ENCODE measurements at regions not wholly inside any gene's neighbourhood (a gene's known extent, or its start where the extent isn't known, plus 50 kb on each side); places are given as distances from the start of the nearest gene placed in this dataset.
"Not testable (repeated sequence)": the region's sequence is repeated elsewhere in the genome, so short reads cannot be mapped to it uniquely, and the experiment has no call there.

GRCh38 chr7:106556244-106556643, 104.7 kb downstream of the CCDC71L start:
- CTCF ChIA-PET; H3K27ac Mint-ChIP-seq; DNase-seq; H3K27me3 ChIP-seq (replicated peaks in 1 of 2; ENCODE audit: control insufficient read depth in 2 of 2, extremely low read depth in 1 of 2, insufficient read depth in 2 of 2, low read length in 1 of 2); H3K4me1 Mint-ChIP-seq; H3K27ac ChIP-seq (ENCODE audit: low read length); H3K36me3 Mint-ChIP-seq; H3K4me3 Mint-ChIP-seq; H3K4me1 ChIP-seq (ENCODE audit: control insufficient read depth in 1 of 2, extremely low read depth in 1 of 2, insufficient read depth in 2 of 2, low read length in 2 of 2); ATAC-seq (replicated peaks in 1 of 4); H3K36me3 ChIP-seq (ENCODE audit: control insufficient read depth in 2 of 2, extremely low read depth in 1 of 2, insufficient read depth in 1 of 2, low read length in 1 of 2); POLR2A ChIA-PET; H3K9me3 Mint-ChIP-seq; H3K9me3 ChIP-seq; H3K4me3 ChIP-seq (ENCODE audit: control insufficient read depth in 1 of 2, extremely low read depth in 1 of 2, low read length in 1 of 2): not testable (repeated sequence)
- H3K27me3 Mint-ChIP-seq: peaks cover 3 to 13% of the 10 kb centered on the region in 2 donors
- WGBS (ENCODE audit: insufficient coverage): no CpG with 5 or more reads among the region's 2 CpGs

GRCh38 chr7:106554623-106555022, 106.3 kb downstream of the CCDC71L start:
- H3K27ac ChIP-seq (ENCODE audit: low read length); ATAC-seq (replicated peaks in 1 of 4); POLR2A ChIA-PET; H3K4me3 Mint-ChIP-seq; H3K4me1 Mint-ChIP-seq; H3K27me3 ChIP-seq (replicated peaks in 1 of 2; ENCODE audit: control insufficient read depth in 2 of 2, extremely low read depth in 1 of 2, insufficient read depth in 2 of 2, low read length in 1 of 2); H3K9me3 Mint-ChIP-seq; H3K4me1 ChIP-seq (ENCODE audit: control insufficient read depth in 1 of 2, extremely low read depth in 1 of 2, insufficient read depth in 2 of 2, low read length in 2 of 2); DNase-seq; H3K36me3 ChIP-seq (ENCODE audit: control insufficient read depth in 2 of 2, extremely low read depth in 1 of 2, insufficient read depth in 1 of 2, low read length in 1 of 2); H3K27ac Mint-ChIP-seq; CTCF ChIA-PET; H3K36me3 Mint-ChIP-seq; H3K9me3 ChIP-seq; H3K4me3 ChIP-seq (ENCODE audit: control insufficient read depth in 1 of 2, extremely low read depth in 1 of 2, low read length in 1 of 2): not testable (repeated sequence)
- peaks cover 0 to 13% of the 10 kb centered on the region in 2 donors for H3K27me3 Mint-ChIP-seq
- no CpG with 5 or more reads among the region's 1 CpG for WGBS (ENCODE audit: insufficient coverage)

- Histone ChIP-seq H3K4me1 (ENCODE audit: control insufficient read depth in 1 of 2, extremely low read depth in 1 of 2, insufficient read depth in 2 of 2, low read length in 2 of 2) (no peaks in the 10 kb centered on the region), H3K36me3 (ENCODE audit: control insufficient read depth in 2 of 2, extremely low read depth in 1 of 2, insufficient read depth in 1 of 2, low read length in 1 of 2) (no peaks in the 10 kb centered on the region), H3K27me3 (replicated peaks in 1 of 2; ENCODE audit: control insufficient read depth in 2 of 2, extremely low read depth in 1 of 2, insufficient read depth in 2 of 2, low read length in 1 of 2) (no peaks in the 10 kb centered on the region), H3K9me3 (no peaks in the 10 kb centered on the region), H3K27ac (ENCODE audit: low read length) (no peak overlapping the region), H3K4me3 (ENCODE audit: control insufficient read depth in 1 of 2, extremely low read depth in 1 of 2, low read length in 1 of 2) (no peak overlapping the region)
- CTCF ChIA-PET: interaction anchor here in 1 of 2 donors (1.0 kb wide), 1 partner anchor 11 kb away, joined by 5 read pairs; no protein-coding TSS in a partner anchor
- H3K36me3 Mint-ChIP-seq: no peaks in the 10 kb centered on the region
- peaks cover 0 to 8% of the 10 kb centered on the region in 2 donors for H3K27me3 Mint-ChIP-seq
- H3K4me3 Mint-ChIP-seq: no peak overlapping the region
- DNase-seq (no peak), ATAC-seq (replicated peaks in 1 of 4) (no peak)
- peaks cover 4 to 5% (median 5%) of the 10 kb centered on the region in 3 donors for H3K9me3 Mint-ChIP-seq
- WGBS (ENCODE audit: insufficient coverage): 60% methylated on average over 1 of the region's 3 CpGs
- POLR2A ChIA-PET: no interaction called here
- no peak overlapping the region for H3K27ac Mint-ChIP-seq
- no peaks in the 10 kb centered on the region for H3K4me1 Mint-ChIP-seq
Measured at GRCh38 chr7:106553446-106553836, 107.5 kb downstream of the CCDC71L start.

GRCh38 chr7:106552645-106553445, 108.1 kb downstream of the CCDC71L start:
- Mint-ChIP-seq H3K27ac (no peak overlapping the region), H3K9me3 (peaks cover 4 to 5% (median 5%) of the 10 kb centered on the region in 3 donors), H3K4me3 (no peak overlapping the region), H3K36me3 (no peaks in the 10 kb centered on the region), H3K4me1 (no peaks in the 10 kb centered on the region), H3K27me3 (peaks cover 0 to 8% of the 10 kb centered on the region in 2 donors)
- Histone ChIP-seq H3K9me3 (no peaks in the 10 kb centered on the region), H3K4me1 (ENCODE audit: control insufficient read depth in 1 of 2, extremely low read depth in 1 of 2, insufficient read depth in 2 of 2, low read length in 2 of 2) (no peaks in the 10 kb centered on the region), H3K4me3 (ENCODE audit: control insufficient read depth in 1 of 2, extremely low read depth in 1 of 2, low read length in 1 of 2) (no peak overlapping the region), H3K27ac (ENCODE audit: low read length) (no peak overlapping the region), H3K36me3 (ENCODE audit: control insufficient read depth in 2 of 2, extremely low read depth in 1 of 2, insufficient read depth in 1 of 2, low read length in 1 of 2) (no peaks in the 10 kb centered on the region), H3K27me3 (replicated peaks in 1 of 2; ENCODE audit: control insufficient read depth in 2 of 2, extremely low read depth in 1 of 2, insufficient read depth in 2 of 2, low read length in 1 of 2) (no peaks in the 10 kb centered on the region)
- 86% methylated on average over 2 of the region's 5 CpGs for WGBS (ENCODE audit: insufficient coverage)
- peak in 1 of 35 experiments; percentile 1 for DNase-seq
- ChIA-PET CTCF (interaction anchor here in 1 of 2 donors (1.0 kb wide), 1 partner anchor 10 kb away, joined by 5 read pairs; no protein-coding TSS in a partner anchor), POLR2A (no interaction called here)
- ATAC-seq (replicated peaks in 1 of 4): no peak

DNA sequence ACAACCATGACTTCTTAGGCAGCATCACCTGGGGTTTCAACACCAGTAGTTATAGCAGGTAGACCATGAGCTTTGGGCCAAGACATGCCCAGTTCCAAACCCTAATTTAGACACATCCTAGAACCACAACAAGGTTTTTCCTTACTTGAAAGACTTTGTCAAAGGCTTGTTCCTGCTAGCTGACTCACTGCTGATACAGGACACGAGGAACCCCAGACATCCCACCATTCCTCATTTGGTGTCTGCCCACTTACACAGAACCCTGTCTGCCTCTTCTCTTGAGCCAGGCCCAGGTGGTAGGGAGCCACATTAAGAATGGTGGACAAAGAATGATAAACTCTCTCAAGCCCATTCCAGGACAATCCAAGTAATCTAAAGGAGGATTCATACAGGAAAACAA, 109.0 kb downstream of the CCDC71L start:
- no peaks in the 10 kb centered on the region for H3K36me3 Mint-ChIP-seq
- CTCF ChIA-PET: no interaction called here
- no peaks in the 10 kb centered on the region for H3K36me3 ChIP-seq (ENCODE audit: control insufficient read depth in 2 of 2, extremely low read depth in 1 of 2, insufficient read depth in 1 of 2, low read length in 1 of 2)
- no peak overlapping the region for H3K4me3 ChIP-seq (ENCODE audit: control insufficient read depth in 1 of 2, extremely low read depth in 1 of 2, low read length in 1 of 2)
- DNase-seq (no peak), ATAC-seq (replicated peaks in 1 of 4) (no peak)
- H3K27me3 ChIP-seq (replicated peaks in 1 of 2; ENCODE audit: control insufficient read depth in 2 of 2, extremely low read depth in 1 of 2, insufficient read depth in 2 of 2, low read length in 1 of 2): no peaks in the 10 kb centered on the region
- no peak overlapping the region for H3K4me3 Mint-ChIP-seq
- POLR2A ChIA-PET: no interaction called here
- H3K27ac ChIP-seq (ENCODE audit: low read length): no peak overlapping the region
- H3K4me1 Mint-ChIP-seq: no peaks in the 10 kb centered on the region
- H3K9me3 Mint-ChIP-seq: peaks cover 4 to 5% (median 5%) of the 10 kb centered on the region in 3 donors
- H3K27ac Mint-ChIP-seq: no peak overlapping the region
- WGBS (ENCODE audit: insufficient coverage): no CpG with 5 or more reads among the region's 1 CpG
- H3K4me1 ChIP-seq (ENCODE audit: control insufficient read depth in 1 of 2, extremely low read depth in 1 of 2, insufficient read depth in 2 of 2, low read length in 2 of 2): no peaks in the 10 kb centered on the region
- peaks cover 0 to 8% of the 10 kb centered on the region in 2 donors for H3K27me3 Mint-ChIP-seq
- no peaks in the 10 kb centered on the region for H3K9me3 ChIP-seq

DNA sequence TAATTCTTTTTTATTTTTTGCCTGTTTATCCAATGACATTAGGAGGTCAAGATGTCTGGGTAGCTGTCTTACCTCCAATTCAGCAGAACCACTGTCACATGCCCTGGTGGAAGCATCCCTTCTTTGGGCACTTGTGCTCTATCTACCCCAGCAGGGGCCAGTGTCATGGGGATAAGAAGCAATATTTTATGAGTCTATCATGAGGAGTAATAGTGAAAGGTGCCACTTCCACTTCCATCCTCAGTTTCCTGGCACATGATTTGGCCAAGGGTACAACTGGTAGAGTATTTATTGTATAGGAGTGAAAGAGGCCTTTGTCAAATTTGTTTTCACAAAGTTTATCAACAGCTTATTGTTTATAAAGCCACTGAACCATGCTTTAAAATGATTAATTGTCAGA, 112.5 kb downstream of the CCDC71L start:
- no peaks in the 10 kb centered on the region for H3K36me3 ChIP-seq (ENCODE audit: control insufficient read depth in 2 of 2, extremely low read depth in 1 of 2, insufficient read depth in 1 of 2, low read length in 1 of 2)
- H3K4me1 Mint-ChIP-seq: peaks cover 0 to 5% (median 0%) of the 10 kb centered on the region in 3 donors
- no peak overlapping the region for H3K27ac Mint-ChIP-seq
- no peak overlapping the region for H3K4me3 Mint-ChIP-seq
- ATAC-seq (replicated peaks in 1 of 4): no peak
- no peak overlapping the region for H3K4me3 ChIP-seq (ENCODE audit: control insufficient read depth in 1 of 2, extremely low read depth in 1 of 2, low read length in 1 of 2)
- H3K9me3 Mint-ChIP-seq: peaks cover 0 to 3% (median 0%) of the 10 kb centered on the region in 3 donors
- no peaks in the 10 kb centered on the region for H3K9me3 ChIP-seq
- H3K27me3 ChIP-seq (replicated peaks in 1 of 2; ENCODE audit: control insufficient read depth in 2 of 2, extremely low read depth in 1 of 2, insufficient read depth in 2 of 2, low read length in 1 of 2): no peaks in the 10 kb centered on the region
- no peak overlapping the region for H3K27ac ChIP-seq (ENCODE audit: low read length)
- ChIA-PET POLR2A (no interaction called here), CTCF (interaction anchor here in 1 of 2 donors (0.7 kb wide), 1 partner anchor 33 kb away, joined by 3 read pairs; no protein-coding TSS in a partner anchor)
- no peak for DNase-seq
- H3K4me1 ChIP-seq (ENCODE audit: control insufficient read depth in 1 of 2, extremely low read depth in 1 of 2, insufficient read depth in 2 of 2, low read length in 2 of 2): no peaks in the 10 kb centered on the region
- no peaks in the 10 kb centered on the region for H3K36me3 Mint-ChIP-seq
- peaks cover 0 to 3% of the 10 kb centered on the region in 2 donors for H3K27me3 Mint-ChIP-seq

Data from T-cell (primary cell).